Fibroblast of the aortic adventitia (primary cell): ENCODE measurements at regions not wholly inside any gene's neighbourhood (a gene's known extent, or its start where the extent isn't known, plus 50 kb on each side); places are given as distances from the start of the nearest gene placed in this dataset.

Experiments
- DNase-seq: peaks from one replicate; pipeline ENCODE4 v3.0.0-alpha.2; 2010; ENCODE audit warnings: low read depth
- H3K4me3 ChIP-seq: 2 replicates; pipeline ENCODE4 v1.5.1; 2011; ENCODE audit warnings: low read depth, mild to moderate bottlenecking, control low read depth, low read length, moderate library complexity
- TF ChIP-seq, protein P1 (sequence below): IDR thresholded peaks from 2 replicates; pipeline ENCODE4 v1.5.1; 2011; ENCODE audit warnings: mild to moderate bottlenecking, low read length, control low read depth, inconsistent platforms; ENCODE audit not compliant: insufficient read depth

DNA sequence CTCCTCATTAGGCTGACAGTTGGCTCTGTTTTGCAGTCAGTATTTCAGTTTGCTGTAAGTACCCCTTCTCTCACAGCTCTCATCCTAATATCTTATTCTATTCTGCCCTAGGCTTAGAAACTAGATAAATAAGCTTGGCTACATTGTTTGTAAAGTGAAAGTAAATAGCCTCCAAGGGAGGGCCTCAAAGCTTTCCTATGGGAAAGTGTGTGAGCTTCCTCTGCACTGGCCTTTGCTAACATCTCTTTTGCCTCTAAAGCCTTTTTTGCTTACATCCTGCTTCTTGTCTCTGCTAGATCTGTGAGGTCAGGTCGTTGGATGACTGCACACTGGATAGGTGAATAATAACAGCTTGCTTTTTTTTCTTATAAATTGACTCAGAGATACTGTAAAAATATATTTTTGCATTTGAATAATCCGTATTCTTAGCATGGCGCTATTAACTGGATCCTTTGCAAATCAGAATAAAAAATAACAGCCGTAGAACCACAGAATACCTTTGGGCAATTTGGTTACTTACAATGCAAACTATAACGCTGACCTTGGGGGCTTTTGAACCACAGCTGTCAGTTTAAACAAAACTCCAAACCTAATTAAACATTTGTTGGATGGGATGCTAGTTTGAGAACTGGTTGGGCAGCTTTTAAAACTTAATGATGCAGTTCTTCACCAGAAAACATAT lies 55.1 kb downstream of the TTC6 start:
- H3K4me3 ChIP-seq: no peak overlapping the region
- TF ChIP-seq, protein P1, sequence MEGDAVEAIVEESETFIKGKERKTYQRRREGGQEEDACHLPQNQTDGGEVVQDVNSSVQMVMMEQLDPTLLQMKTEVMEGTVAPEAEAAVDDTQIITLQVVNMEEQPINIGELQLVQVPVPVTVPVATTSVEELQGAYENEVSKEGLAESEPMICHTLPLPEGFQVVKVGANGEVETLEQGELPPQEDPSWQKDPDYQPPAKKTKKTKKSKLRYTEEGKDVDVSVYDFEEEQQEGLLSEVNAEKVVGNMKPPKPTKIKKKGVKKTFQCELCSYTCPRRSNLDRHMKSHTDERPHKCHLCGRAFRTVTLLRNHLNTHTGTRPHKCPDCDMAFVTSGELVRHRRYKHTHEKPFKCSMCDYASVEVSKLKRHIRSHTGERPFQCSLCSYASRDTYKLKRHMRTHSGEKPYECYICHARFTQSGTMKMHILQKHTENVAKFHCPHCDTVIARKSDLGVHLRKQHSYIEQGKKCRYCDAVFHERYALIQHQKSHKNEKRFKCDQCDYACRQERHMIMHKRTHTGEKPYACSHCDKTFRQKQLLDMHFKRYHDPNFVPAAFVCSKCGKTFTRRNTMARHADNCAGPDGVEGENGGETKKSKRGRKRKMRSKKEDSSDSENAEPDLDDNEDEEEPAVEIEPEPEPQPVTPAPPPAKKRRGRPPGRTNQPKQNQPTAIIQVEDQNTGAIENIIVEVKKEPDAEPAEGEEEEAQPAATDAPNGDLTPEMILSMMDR: no peak
- no peak for DNase-seq

DNA sequence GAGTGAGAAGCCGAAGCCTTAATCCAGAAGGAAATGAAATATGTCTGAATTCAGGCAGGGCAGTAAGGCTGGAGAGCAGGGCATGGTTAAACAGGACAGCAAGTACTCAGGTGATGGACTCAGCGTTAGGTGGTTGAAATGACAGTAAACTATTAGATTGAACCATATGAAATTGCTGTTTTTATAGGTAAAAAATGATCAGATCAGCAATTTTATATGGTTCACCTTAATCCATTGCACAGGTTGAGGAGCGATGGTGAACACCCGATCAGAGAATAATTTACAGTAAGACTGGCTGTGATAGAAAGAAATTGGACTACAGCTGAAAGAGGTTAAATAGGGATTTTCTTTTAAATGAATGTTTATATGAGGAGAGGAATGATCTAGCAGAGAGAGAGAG lies 56.6 kb downstream of the TTC6 start:
- H3K4me3 ChIP-seq: no peak overlapping the region
- TF ChIP-seq, protein P1: no peak
- no peak for DNase-seq

DNA sequence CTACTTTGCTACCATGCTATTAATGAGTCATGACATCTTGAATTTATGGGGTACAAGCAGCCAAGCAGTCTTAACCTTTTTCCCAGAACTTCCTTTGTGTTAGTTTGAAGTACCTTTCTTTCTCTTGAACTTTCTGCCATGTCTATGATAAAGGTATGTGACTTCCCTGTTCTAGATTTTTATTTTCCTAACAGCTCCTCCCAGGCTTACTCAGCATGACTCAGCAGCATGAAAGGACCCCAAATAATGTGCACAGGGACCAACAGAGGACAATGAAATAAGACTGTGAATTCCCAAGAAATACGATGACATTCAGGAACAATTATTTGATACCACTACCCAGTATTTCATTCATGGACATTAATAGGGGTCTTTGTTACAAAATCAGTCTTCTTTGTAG lies 60.0 kb downstream of the TTC6 start:
- no peak for DNase-seq
- H3K4me3 ChIP-seq: no peak overlapping the region
- TF ChIP-seq, protein P1: no peak

DNA sequence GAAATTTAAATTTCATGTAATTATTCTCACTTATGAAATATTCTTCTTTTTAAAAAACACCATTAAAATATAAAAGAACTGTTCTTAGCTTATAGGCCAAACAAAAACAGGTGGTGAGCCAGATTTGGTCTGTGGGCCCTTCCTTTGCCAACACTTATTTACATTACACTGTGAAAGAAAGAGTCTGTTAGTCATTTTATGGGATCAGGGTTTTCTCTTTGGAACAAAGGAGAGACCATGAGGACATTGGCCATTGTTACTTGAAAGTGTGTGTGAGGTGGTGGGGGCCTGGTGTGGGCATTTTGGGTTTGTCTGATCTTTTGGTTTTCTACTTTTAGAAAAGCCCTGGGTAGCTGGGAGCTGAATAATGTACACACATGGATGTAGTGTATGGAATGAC lies 62.7 kb downstream of the TTC6 start:
- no peak overlapping the region for H3K4me3 ChIP-seq
- TF ChIP-seq, protein P1: no peak
- no peak for DNase-seq

DNA sequence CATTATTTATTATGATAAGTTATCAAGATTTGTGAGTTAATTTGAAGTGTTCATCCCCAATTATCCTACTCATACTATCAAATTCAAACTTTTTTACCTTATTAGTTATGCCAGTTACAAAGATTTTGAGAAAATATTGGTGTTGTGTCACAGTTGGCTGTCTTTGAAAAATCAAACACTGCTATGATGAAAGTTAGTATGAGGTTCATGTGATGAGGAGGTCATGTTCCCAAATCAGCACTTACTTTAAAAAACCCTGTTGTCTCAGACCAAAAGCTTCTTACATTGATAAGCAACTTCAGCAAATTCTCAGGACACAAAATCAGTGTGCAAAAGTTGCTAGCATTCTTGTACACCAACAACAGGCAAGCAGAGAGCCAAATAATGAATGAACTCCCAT lies 68.1 kb downstream of the TTC6 start:
- DNase-seq: no peak
- TF ChIP-seq, protein P1: no peak
- no peak overlapping the region for H3K4me3 ChIP-seq

DNA sequence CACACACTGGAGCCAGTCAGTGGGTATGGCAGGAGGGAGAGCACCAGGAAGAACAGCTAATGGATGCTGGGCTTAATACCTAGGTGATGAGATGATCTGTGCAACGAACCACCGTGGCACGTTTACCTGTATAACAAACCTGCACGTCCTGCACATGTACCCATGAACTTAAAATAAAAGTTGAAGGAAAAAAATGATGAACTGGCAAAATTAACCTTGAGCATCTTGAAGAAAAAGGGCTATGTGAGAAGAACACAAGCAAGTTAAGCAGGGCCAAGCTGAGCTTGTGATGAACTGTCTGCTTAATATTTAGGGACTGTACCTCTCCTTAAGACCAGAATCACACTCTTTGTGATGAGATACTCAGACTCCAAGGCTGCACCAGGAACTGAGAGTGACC lies 70.0 kb downstream of the TTC6 start:
- TF ChIP-seq, protein P1: no peak
- H3K4me3 ChIP-seq: no peak overlapping the region
- DNase-seq: no peak

DNA sequence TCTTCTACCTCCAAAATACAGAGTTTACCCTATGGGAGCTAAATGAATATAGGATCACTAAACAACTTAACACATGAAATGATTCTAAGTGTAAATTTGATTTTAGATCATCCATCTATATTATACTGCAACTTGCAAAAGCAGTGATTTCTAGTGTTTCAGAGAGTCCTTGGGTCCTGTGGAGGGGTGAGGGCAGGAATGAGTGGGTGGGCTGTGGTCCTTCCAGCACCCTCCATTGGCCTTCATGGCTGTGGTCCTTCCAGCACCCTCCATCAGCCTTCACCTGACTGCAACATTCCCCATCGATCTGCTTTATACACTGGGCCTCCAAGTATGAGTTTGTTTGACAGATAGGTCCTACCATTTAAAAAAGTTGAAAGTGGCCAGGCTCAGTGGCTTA lies 70.5 kb downstream of the TTC6 start:
- TF ChIP-seq, protein P1: no peak
- DNase-seq: no peak
- H3K4me3 ChIP-seq: no peak overlapping the region
